Uterus (tissue), 3 donors: ENCODE measurements at regions not wholly inside any gene's neighbourhood (a gene's known extent, or its start where the extent isn't known, plus 50 kb on each side); places are given as distances from the start of the nearest gene placed in this dataset. TPM values are rescaled to one million over a fixed set of nuclear protein-coding genes. Genes with fewer than 3 reads are reported as not detected.

ENCODE experiments used
- DNase-seq, 2 donors: peaks; one replicate each; pipeline ENCODE4 v3.0.0-alpha.2; 2019 to 2020
- H3K27ac ChIP-seq, 2 donors: fragments of 200-600 bp; sonication (generic); 1 replicate in 1 of 2; 2 replicates in 1 of 2; pipeline ENCODE4 v1.5.1; 2016 to 2018
- H3K27me3 ChIP-seq, 2 donors: fragments of 200-600 bp; sonication (generic); one replicate each; pipeline ENCODE4 v1.5.1; 2018 to 2019; ENCODE audit warnings: control low read depth in 1 of 2
- H3K36me3 ChIP-seq, 2 donors: fragments of 200-600 bp; sonication (generic); one replicate each; pipeline ENCODE4 v1.5.1; 2019; ENCODE audit warnings: control low read depth in 1 of 2
- H3K4me1 ChIP-seq, 2 donors: fragments of 200-600 bp; sonication (generic); one replicate each; pipeline ENCODE4 v1.5.1; 2018 to 2019; ENCODE audit warnings: control low read depth in 1 of 2
- H3K4me3 ChIP-seq, 2 donors: fragments of 200-600 bp; sonication (generic); 1 replicate in 1 of 2; 2 replicates in 1 of 2; pipeline ENCODE4 v1.5.1; 2018 to 2019; ENCODE audit warnings: mild to moderate bottlenecking in 1 of 2
- H3K9me3 ChIP-seq, 2 donors: fragments of 200-600 bp; sonication (generic); one replicate each; pipeline ENCODE4 v1.5.1; 2019; ENCODE audit warnings: control low read depth in 1 of 2
- POLR2A ChIP-seq, 2 donors: fragments of 450-650 bp; IDR thresholded peaks; one replicate each; pipeline ENCODE4 v1.6.1; 2016; ENCODE audit warnings: antibody characterized with exemption in 2 of 2, mild to moderate bottlenecking in 1 of 2, moderate library complexity in 1 of 2
- intact Hi-C: fragments of 100-400 bp; cut with DNase I; formaldehyde crosslinking; loops from one replicate; pipeline ENCODE4 v1.15.1; 2023; ENCODE audit warnings: low total_unique reads
- small RNA-seq: library from RNA; depleted of rRNA; stranded (forward); fragments of <200 nt; gene quantifications from one replicate; pipeline ENCODE3, GENCODE V24; 2016
- TF ChIP-seq, protein P1 (sequence below), 4 experiments: fragments of 200-600 bp in 2 of 4; fragments of 450-650 bp in 2 of 4; sonication (generic) in 2 of 4; IDR thresholded peaks; one replicate each; pipeline ENCODE4 v1.5.1; 2016 to 2019; ENCODE audit warnings: antibody characterized with exemption in 4 of 4, mild to moderate bottlenecking in 2 of 4, moderate library complexity in 1 of 4
- donor health status: DM: yes; HTN: yes; CAD: no.

GRCh38 chr7:124086843-124087242 lies 54.0 kb upstream of the TMEM229A start:
- Histone ChIP-seq H3K27me3 (no peaks in the 10 kb centered on the region), H3K9me3 (no peaks in the 10 kb centered on the region), H3K36me3 (no peaks in the 10 kb centered on the region), H3K27ac (no peak overlapping the region), H3K4me1 (peaks cover 0 to 3% of the 10 kb centered on the region in 2 donors), H3K4me3 (no peak overlapping the region)
- intact Hi-C loops, result no loop called here
- TF ChIP-seq, protein P1, sequence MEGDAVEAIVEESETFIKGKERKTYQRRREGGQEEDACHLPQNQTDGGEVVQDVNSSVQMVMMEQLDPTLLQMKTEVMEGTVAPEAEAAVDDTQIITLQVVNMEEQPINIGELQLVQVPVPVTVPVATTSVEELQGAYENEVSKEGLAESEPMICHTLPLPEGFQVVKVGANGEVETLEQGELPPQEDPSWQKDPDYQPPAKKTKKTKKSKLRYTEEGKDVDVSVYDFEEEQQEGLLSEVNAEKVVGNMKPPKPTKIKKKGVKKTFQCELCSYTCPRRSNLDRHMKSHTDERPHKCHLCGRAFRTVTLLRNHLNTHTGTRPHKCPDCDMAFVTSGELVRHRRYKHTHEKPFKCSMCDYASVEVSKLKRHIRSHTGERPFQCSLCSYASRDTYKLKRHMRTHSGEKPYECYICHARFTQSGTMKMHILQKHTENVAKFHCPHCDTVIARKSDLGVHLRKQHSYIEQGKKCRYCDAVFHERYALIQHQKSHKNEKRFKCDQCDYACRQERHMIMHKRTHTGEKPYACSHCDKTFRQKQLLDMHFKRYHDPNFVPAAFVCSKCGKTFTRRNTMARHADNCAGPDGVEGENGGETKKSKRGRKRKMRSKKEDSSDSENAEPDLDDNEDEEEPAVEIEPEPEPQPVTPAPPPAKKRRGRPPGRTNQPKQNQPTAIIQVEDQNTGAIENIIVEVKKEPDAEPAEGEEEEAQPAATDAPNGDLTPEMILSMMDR (IDR thresholded peaks at IDR 0.05), result no peak
- TF ChIP-seq POLR2A (IDR thresholded peaks at IDR 0.05), result no peak
- DNase-seq, result no peak

DNA sequence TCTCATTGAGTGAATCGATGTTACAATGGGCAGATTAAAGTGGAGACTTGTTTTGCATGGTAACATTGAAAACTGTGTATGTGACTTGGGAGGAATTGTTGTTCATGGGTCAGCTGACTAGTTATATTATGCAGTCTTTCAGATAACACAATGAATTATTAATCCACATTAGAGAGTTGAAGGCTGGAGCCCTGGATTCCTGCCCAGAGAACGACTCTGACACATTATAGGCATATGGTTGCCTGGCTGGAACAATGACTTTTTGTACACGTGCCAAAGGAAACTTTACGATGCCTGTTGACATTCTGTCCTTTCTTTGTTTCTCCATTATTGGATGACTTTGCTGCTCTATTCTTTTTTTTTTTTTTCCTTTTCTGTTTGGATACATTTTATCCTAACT lies 52.3 kb upstream of the TMEM229A start:
- Histone ChIP-seq H3K4me3 (no peak overlapping the region), H3K4me1 (peaks cover 0 to 3% of the 10 kb centered on the region in 2 donors), H3K27me3 (no peaks in the 10 kb centered on the region), H3K9me3 (no peaks in the 10 kb centered on the region), H3K27ac (no peak overlapping the region), H3K36me3 (no peaks in the 10 kb centered on the region)
- intact Hi-C loops, result no loop called here
- no peak for DNase-seq
- TF ChIP-seq POLR2A (IDR thresholded peaks at IDR 0.05), result no peak
- TF ChIP-seq, protein P1 (IDR thresholded peaks at IDR 0.05), result no peak

GRCh38 chr7:124084024-124084423 lies 51.2 kb upstream of the TMEM229A start:
- intact Hi-C loops, result no loop called here
- no peak overlapping the region for H3K27ac ChIP-seq

More at GRCh38 chr7:124084024-124084423, 51.2 kb upstream of the TMEM229A start:
- no peaks in the 10 kb centered on the region for H3K9me3 ChIP-seq
- no peaks in the 10 kb centered on the region for H3K27me3 ChIP-seq
- DNase-seq, result no peak
- peaks cover 0 to 3% of the 10 kb centered on the region in 2 donors for H3K4me1 ChIP-seq
- TF ChIP-seq, protein P1 (IDR thresholded peaks at IDR 0.05), result no peak
- no peak for TF ChIP-seq POLR2A (IDR thresholded peaks at IDR 0.05)
- H3K36me3 ChIP-seq, result no peaks in the 10 kb centered on the region
- no peak overlapping the region for H3K4me3 ChIP-seq

Small RNA genes lying in the stretch of these regions (small RNA-seq; reads per million reads assigned to genes)
- gene RNU6-102P, result not detected
